K562 (cell line): ENCODE measurements at regions not wholly inside any gene's neighbourhood (a gene's known extent, or its start where the extent isn't known, plus 50 kb on each side); places are given as distances from the start of the nearest gene placed in this dataset.

Source experiments
- CSDE1 ChIP-seq, 2 experiments: fragments of 450-650 bp; IDR thresholded peaks; 2 replicates each; pipeline ENCODE4 v1.6.1; 2016; ENCODE audit warnings: mild to moderate bottlenecking in 1 of 2
- LCOR ChIP-seq: sonication (generic); formaldehyde crosslinking; IDR thresholded peaks from 2 replicates; pipeline ENCODE4 v1.8.0; 2022; ENCODE audit warnings: mild to moderate bottlenecking, missing genetic modification reagents
- PBX2 ChIP-seq, 2 experiments: IDR thresholded peaks in 1 of 2; conservative IDR thresholded peaks in 1 of 2; 2 replicates each; pipeline ENCODE4 v1.6.1; 2016; ENCODE audit warnings: low read depth in 2 of 2, mild to moderate bottlenecking in 1 of 2, missing compliant biosample characterization in 1 of 2, missing genetic modification characterization in 1 of 2, moderate library complexity in 1 of 2
- TF ChIP-seq, protein P1 (sequence below): fragments of 250-450 bp; sonication (Bioruptor Pico); IDR thresholded peaks from 2 replicates; pipeline ENCODE4 v1.5.0; 2021; ENCODE audit warnings: mild to moderate bottlenecking, borderline replicate concordance
- TF ChIP-seq, protein P2 (sequence below): fragments of 450-650 bp; IDR thresholded peaks from 2 replicates; pipeline ENCODE4 v1.6.1; 2016; ENCODE audit warnings: mild to moderate bottlenecking, moderate library complexity

DNA sequence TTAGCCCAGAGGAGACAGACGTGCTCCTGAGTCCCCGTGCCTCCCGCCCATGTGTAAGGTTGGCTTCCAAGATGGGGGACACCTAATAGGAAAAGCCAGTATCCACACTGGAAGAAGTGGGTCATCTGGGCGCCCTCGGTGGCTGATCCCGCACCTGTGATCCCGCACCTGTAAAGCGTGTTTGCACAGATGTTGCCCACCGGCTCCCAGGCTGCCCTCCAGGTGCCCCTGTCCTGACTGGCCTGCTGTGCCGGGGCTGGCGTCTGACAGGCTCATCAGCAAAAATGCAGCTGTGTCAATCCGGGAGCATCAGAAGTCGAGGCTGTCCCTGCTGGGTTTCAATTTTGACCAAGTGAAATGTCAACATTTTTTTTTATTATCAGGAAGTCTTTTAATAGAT lies 88.5 kb downstream of the IRX1 start (continued):
- TF ChIP-seq PBX2 (CRISPR knock-in tag; IDR thresholded peaks at IDR 0.05; ENCODE audit: low read depth): no peak
- no peak for TF ChIP-seq PBX2 (tag; conservative IDR thresholded peaks at IDR 0.05; ENCODE audit: low read depth)
- TF ChIP-seq, protein P1, sequence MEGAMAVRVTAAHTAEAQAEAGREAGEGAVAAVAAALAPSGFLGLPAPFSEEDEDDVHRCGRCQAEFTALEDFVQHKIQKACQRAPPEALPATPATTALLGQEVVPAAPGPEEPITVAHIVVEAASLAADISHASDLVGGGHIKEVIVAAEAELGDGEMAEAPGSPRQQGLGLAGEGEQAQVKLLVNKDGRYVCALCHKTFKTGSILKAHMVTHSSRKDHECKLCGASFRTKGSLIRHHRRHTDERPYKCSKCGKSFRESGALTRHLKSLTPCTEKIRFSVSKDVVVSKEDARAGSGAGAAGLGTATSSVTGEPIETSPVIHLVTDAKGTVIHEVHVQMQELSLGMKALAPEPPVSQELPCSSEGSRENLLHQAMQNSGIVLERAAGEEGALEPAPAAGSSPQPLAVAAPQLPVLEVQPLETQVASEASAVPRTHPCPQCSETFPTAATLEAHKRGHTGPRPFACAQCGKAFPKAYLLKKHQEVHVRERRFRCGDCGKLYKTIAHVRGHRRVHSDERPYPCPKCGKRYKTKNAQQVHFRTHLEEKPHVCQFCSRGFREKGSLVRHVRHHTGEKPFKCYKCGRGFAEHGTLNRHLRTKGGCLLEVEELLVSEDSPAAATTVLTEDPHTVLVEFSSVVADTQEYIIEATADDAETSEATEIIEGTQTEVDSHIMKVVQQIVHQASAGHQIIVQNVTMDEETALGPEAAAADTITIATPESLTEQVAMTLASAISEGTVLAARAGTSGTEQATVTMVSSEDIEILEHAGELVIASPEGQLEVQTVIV (CRISPR knock-in tag): no peak
- TF ChIP-seq CSDE1 (IDR thresholded peaks at IDR 0.05): no peak
- TF ChIP-seq, protein P2, sequence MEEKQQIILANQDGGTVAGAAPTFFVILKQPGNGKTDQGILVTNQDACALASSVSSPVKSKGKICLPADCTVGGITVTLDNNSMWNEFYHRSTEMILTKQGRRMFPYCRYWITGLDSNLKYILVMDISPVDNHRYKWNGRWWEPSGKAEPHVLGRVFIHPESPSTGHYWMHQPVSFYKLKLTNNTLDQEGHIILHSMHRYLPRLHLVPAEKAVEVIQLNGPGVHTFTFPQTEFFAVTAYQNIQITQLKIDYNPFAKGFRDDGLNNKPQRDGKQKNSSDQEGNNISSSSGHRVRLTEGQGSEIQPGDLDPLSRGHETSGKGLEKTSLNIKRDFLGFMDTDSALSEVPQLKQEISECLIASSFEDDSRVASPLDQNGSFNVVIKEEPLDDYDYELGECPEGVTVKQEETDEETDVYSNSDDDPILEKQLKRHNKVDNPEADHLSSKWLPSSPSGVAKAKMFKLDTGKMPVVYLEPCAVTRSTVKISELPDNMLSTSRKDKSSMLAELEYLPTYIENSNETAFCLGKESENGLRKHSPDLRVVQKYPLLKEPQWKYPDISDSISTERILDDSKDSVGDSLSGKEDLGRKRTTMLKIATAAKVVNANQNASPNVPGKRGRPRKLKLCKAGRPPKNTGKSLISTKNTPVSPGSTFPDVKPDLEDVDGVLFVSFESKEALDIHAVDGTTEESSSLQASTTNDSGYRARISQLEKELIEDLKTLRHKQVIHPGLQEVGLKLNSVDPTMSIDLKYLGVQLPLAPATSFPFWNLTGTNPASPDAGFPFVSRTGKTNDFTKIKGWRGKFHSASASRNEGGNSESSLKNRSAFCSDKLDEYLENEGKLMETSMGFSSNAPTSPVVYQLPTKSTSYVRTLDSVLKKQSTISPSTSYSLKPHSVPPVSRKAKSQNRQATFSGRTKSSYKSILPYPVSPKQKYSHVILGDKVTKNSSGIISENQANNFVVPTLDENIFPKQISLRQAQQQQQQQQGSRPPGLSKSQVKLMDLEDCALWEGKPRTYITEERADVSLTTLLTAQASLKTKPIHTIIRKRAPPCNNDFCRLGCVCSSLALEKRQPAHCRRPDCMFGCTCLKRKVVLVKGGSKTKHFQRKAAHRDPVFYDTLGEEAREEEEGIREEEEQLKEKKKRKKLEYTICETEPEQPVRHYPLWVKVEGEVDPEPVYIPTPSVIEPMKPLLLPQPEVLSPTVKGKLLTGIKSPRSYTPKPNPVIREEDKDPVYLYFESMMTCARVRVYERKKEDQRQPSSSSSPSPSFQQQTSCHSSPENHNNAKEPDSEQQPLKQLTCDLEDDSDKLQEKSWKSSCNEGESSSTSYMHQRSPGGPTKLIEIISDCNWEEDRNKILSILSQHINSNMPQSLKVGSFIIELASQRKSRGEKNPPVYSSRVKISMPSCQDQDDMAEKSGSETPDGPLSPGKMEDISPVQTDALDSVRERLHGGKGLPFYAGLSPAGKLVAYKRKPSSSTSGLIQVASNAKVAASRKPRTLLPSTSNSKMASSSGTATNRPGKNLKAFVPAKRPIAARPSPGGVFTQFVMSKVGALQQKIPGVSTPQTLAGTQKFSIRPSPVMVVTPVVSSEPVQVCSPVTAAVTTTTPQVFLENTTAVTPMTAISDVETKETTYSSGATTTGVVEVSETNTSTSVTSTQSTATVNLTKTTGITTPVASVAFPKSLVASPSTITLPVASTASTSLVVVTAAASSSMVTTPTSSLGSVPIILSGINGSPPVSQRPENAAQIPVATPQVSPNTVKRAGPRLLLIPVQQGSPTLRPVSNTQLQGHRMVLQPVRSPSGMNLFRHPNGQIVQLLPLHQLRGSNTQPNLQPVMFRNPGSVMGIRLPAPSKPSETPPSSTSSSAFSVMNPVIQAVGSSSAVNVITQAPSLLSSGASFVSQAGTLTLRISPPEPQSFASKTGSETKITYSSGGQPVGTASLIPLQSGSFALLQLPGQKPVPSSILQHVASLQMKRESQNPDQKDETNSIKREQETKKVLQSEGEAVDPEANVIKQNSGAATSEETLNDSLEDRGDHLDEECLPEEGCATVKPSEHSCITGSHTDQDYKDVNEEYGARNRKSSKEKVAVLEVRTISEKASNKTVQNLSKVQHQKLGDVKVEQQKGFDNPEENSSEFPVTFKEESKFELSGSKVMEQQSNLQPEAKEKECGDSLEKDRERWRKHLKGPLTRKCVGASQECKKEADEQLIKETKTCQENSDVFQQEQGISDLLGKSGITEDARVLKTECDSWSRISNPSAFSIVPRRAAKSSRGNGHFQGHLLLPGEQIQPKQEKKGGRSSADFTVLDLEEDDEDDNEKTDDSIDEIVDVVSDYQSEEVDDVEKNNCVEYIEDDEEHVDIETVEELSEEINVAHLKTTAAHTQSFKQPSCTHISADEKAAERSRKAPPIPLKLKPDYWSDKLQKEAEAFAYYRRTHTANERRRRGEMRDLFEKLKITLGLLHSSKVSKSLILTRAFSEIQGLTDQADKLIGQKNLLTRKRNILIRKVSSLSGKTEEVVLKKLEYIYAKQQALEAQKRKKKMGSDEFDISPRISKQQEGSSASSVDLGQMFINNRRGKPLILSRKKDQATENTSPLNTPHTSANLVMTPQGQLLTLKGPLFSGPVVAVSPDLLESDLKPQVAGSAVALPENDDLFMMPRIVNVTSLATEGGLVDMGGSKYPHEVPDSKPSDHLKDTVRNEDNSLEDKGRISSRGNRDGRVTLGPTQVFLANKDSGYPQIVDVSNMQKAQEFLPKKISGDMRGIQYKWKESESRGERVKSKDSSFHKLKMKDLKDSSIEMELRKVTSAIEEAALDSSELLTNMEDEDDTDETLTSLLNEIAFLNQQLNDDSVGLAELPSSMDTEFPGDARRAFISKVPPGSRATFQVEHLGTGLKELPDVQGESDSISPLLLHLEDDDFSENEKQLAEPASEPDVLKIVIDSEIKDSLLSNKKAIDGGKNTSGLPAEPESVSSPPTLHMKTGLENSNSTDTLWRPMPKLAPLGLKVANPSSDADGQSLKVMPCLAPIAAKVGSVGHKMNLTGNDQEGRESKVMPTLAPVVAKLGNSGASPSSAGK: no peak
- no peak for TF ChIP-seq LCOR (CRISPR knock-in tag)
- TF ChIP-seq, all 486 proteins: peak for 0
